ENCODE measurements at regions not wholly inside any gene's neighbourhood (a gene's known extent, or its start where the extent isn't known, plus 50 kb on each side); places are given as distances from the start of the nearest gene placed in this dataset.

- no peaks in the 10 kb centered on the region for H3K9me2 ChIP-seq (ENCODE audit: low read depth, low read length)
- no peaks in the 10 kb centered on the region for H3K79me2 ChIP-seq (ENCODE audit: insufficient read depth, low read length)
- H3K9ac ChIP-seq (ENCODE audit: low read length), result no peak overlapping the region
- H4K20me1 ChIP-seq (ENCODE audit: insufficient read depth, low read length), result no peaks in the 10 kb centered on the region
- H3K4me3 ChIP-seq (ENCODE audit: low read depth, low read length, poor library complexity, severe bottlenecking), result no peak overlapping the region
- no peaks in the 10 kb centered on the region for H3K9me3 ChIP-seq (ENCODE audit: low read length)
- no peak for TF ChIP-seq CTCF (IDR thresholded peaks at IDR 0.05; ENCODE audit: low read length)
- TF ChIP-seq EZH2 (IDR thresholded peaks at IDR 0.05; ENCODE audit: borderline replicate concordance, low read length), result no peak
- H2AFZ ChIP-seq (ENCODE audit: low read length), result no peak overlapping the region
- H3K4me2 ChIP-seq (ENCODE audit: low read length), result no peak overlapping the region
- no peak overlapping the region for H3K27ac ChIP-seq (ENCODE audit: low read depth, low read length, poor library complexity, severe bottlenecking)
- H3K36me3 ChIP-seq (ENCODE audit: insufficient read depth, low read length), result no peaks in the 10 kb centered on the region
- no peaks in the 10 kb centered on the region for H3K27me3 ChIP-seq (ENCODE audit: insufficient read depth, low read length)
- no peaks in the 10 kb centered on the region for H3K4me1 ChIP-seq (ENCODE audit: insufficient read depth, low read length, severe bottlenecking)
- H3F3A ChIP-seq (ENCODE audit: insufficient read depth, low read length), result no peaks in the 10 kb centered on the region
Measured at GRCh38 chr2:133768658-133769435, 200.6 kb upstream of the NCKAP5 start.

- Histone ChIP-seq H3K27me3 (ENCODE audit: insufficient read depth, low read length) (no peaks in the 10 kb centered on the region), H3K4me1 (ENCODE audit: insufficient read depth, low read length, severe bottlenecking) (no peaks in the 10 kb centered on the region), H3K9ac (ENCODE audit: low read length) (no peak overlapping the region), H3K27ac (ENCODE audit: low read depth, low read length, poor library complexity, severe bottlenecking) (no peak overlapping the region), H3K9me2 (ENCODE audit: low read depth, low read length) (no peaks in the 10 kb centered on the region), H3K79me2 (ENCODE audit: insufficient read depth, low read length) (no peaks in the 10 kb centered on the region), H3K4me2 (ENCODE audit: low read length) (no peak overlapping the region), H3K4me3 (ENCODE audit: low read depth, low read length, poor library complexity, severe bottlenecking) (no peak overlapping the region), H3K9me3 (ENCODE audit: low read length) (no peaks in the 10 kb centered on the region), H3F3A (ENCODE audit: insufficient read depth, low read length) (no peaks in the 10 kb centered on the region), H3K36me3 (ENCODE audit: insufficient read depth, low read length) (no peaks in the 10 kb centered on the region), H2AFZ (ENCODE audit: low read length) (no peak overlapping the region), H4K20me1 (ENCODE audit: insufficient read depth, low read length) (no peaks in the 10 kb centered on the region)
- TF ChIP-seq CTCF (IDR thresholded peaks at IDR 0.05; ENCODE audit: low read length), result no peak
- TF ChIP-seq EZH2 (IDR thresholded peaks at IDR 0.05; ENCODE audit: borderline replicate concordance, low read length), result no peak
Measured at GRCh38 chr2:133773854-133774653, 205.8 kb upstream of the NCKAP5 start.

GRCh38 chr2:133774654-133775015 lies 206.4 kb upstream of the NCKAP5 start:
- Histone ChIP-seq H3K9ac (ENCODE audit: low read length) (no peak overlapping the region), H3K4me3 (ENCODE audit: low read depth, low read length, poor library complexity, severe bottlenecking) (no peak overlapping the region), H3K36me3 (ENCODE audit: insufficient read depth, low read length) (no peaks in the 10 kb centered on the region), H3K9me3 (ENCODE audit: low read length) (no peaks in the 10 kb centered on the region), H3K27me3 (ENCODE audit: insufficient read depth, low read length) (no peaks in the 10 kb centered on the region), H3K27ac (ENCODE audit: low read depth, low read length, poor library complexity, severe bottlenecking) (no peak overlapping the region), H3K9me2 (ENCODE audit: low read depth, low read length) (no peaks in the 10 kb centered on the region), H3K4me2 (ENCODE audit: low read length) (no peak overlapping the region), H3K79me2 (ENCODE audit: insufficient read depth, low read length) (no peaks in the 10 kb centered on the region), H3K4me1 (ENCODE audit: insufficient read depth, low read length, severe bottlenecking) (no peaks in the 10 kb centered on the region), H2AFZ (ENCODE audit: low read length) (no peak overlapping the region), H4K20me1 (ENCODE audit: insufficient read depth, low read length) (no peaks in the 10 kb centered on the region), H3F3A (ENCODE audit: insufficient read depth, low read length) (no peaks in the 10 kb centered on the region)
- TF ChIP-seq CTCF (IDR thresholded peaks at IDR 0.05; ENCODE audit: low read length), result no peak
- no peak for TF ChIP-seq EZH2 (IDR thresholded peaks at IDR 0.05; ENCODE audit: borderline replicate concordance, low read length)
